SK-N-SH (cell line): ENCODE measurements at regions not wholly inside any gene's neighbourhood (a gene's known extent, or its start where the extent isn't known, plus 50 kb on each side); places are given as distances from the start of the nearest gene placed in this dataset.

Experiments used
- CTCF ChIA-PET: fragments of 300-600, 350-600 bp; formaldehyde crosslinking; extraction: SDS; loops from one replicate; lab custom pipeline; 2021; lab: Yijun Ruan, JAX
- POLR2A ChIA-PET: fragments of 350-600 bp; sonication (Branson Sonifier 250); formaldehyde crosslinking; extraction: SDS; loops from one replicate; lab custom pipeline; 2020; ENCODE audit warnings: antibody characterized with exemption, inconsistent platforms; lab: Yijun Ruan, JAX
- DNase-seq: peaks from one replicate; pipeline ENCODE4 v3.0.0; 2012
- H2AFZ ChIP-seq: fragments of 200-600 bp; sonication (generic); 2 replicates; pipeline ENCODE4 v1.8.1; 2016; ENCODE audit warnings: antibody characterized with exemption, mild to moderate bottlenecking, low read depth
- H3F3A ChIP-seq: fragments of 200-600 bp; sonication (generic); replicated peaks from 2 replicates; pipeline ENCODE3; 2016; ENCODE audit warnings: antibody characterized with exemption, mild to moderate bottlenecking; ENCODE audit not compliant: insufficient read depth
- H3K27ac ChIP-seq, 2 experiments: fragments of 200-500 bp in 1 of 2; fragments of 200-600 bp in 1 of 2; sonication (Bioruptor generic) in 1 of 2; sonication (generic), shearing (Covaris generic) in 1 of 2; 2 replicates each; pipeline versions ENCODE4 v1.5.1 to v1.6.1; 2014 to 2016; ENCODE audit warnings: low read depth in 2 of 2, inconsistent platforms in 1 of 2, low read length in 1 of 2, mild to moderate bottlenecking in 1 of 2, mixed read lengths in 1 of 2
- H3K27me3 ChIP-seq: fragments of 200-600 bp; sonication (generic), shearing (Covaris generic); 2 replicates; pipeline ENCODE4 v1.6.1; 2016; ENCODE audit warnings: mixed run types; ENCODE audit not compliant: insufficient read depth
- H3K36me3 ChIP-seq, 2 experiments: fragments of 200-500 bp in 1 of 2; fragments of 200-600 bp in 1 of 2; sonication (Bioruptor generic) in 1 of 2; sonication (generic) in 1 of 2; replicated peaks in 1 of 2; 2 replicates each; pipeline versions ENCODE3 to v1.5.1; 2014 to 2016; ENCODE audit warnings: low read length in 1 of 2, mild to moderate bottlenecking in 1 of 2; ENCODE audit not compliant: insufficient read depth in 2 of 2, control insufficient read depth in 1 of 2
- H3K4me1 ChIP-seq, 2 experiments: fragments of 200-500 bp in 1 of 2; fragments of 200-600 bp in 1 of 2; sonication (Bioruptor generic) in 1 of 2; sonication (generic), shearing (Covaris generic) in 1 of 2; 2 replicates each; pipeline versions ENCODE4 v1.5.1 to v1.6.1; 2014 to 2016; ENCODE audit warnings: low read depth in 1 of 2, low read length in 1 of 2, mixed run types in 1 of 2; ENCODE audit not compliant: insufficient read depth in 2 of 2, control insufficient read depth in 1 of 2
- H3K4me2 ChIP-seq: fragments of 200-600 bp; sonication (generic), shearing (Covaris generic); 2 replicates; pipeline ENCODE4 v1.6.1; 2017; ENCODE audit warnings: mixed run types
- H3K4me3 ChIP-seq, 2 experiments: fragments of 200-500 bp in 1 of 2; fragments of 200-600 bp in 1 of 2; sonication (Bioruptor generic) in 1 of 2; sonication (generic), shearing (Covaris generic) in 1 of 2; 2 replicates each; pipeline versions ENCODE4 v1.5.1 to v1.8.1; 2014 to 2016; ENCODE audit warnings: low read depth in 2 of 2, inconsistent platforms in 1 of 2, low read length in 1 of 2, mild to moderate bottlenecking in 1 of 2, mixed read lengths in 1 of 2, moderate library complexity in 1 of 2
- H3K79me2 ChIP-seq: fragments of 200-600 bp; sonication (generic); 2 replicates; pipeline ENCODE4 v1.8.1; 2017; ENCODE audit warnings: mild to moderate bottlenecking; ENCODE audit not compliant: insufficient read depth
- H3K9ac ChIP-seq: fragments of 200-600 bp; sonication (generic); 2 replicates; pipeline ENCODE4 v1.6.1; 2017; ENCODE audit warnings: mixed run types
- H3K9me2 ChIP-seq: fragments of 200-600 bp; sonication (generic); 2 replicates; pipeline ENCODE4 v1.6.1; 2017; ENCODE audit warnings: mixed run types
- H3K9me3 ChIP-seq: fragments of 200-600 bp; sonication (generic); 2 replicates; pipeline ENCODE4 v1.6.1; 2017; ENCODE audit warnings: mixed run types, mild to moderate bottlenecking, moderate library complexity
- H4K20me1 ChIP-seq: fragments of 200-600 bp; sonication (generic); 2 replicates; pipeline ENCODE4 v1.6.1; 2017; ENCODE audit warnings: mild to moderate bottlenecking, mixed run types; ENCODE audit not compliant: insufficient read depth
- EZH2phosphoT487 ChIP-seq: fragments of 200-600 bp; sonication (generic); IDR thresholded peaks from 2 replicates; pipeline ENCODE4 v1.6.1; 2017; ENCODE audit warnings: low read depth, mixed run types, mild to moderate bottlenecking, antibody characterized with exemption, moderate library complexity, borderline replicate concordance
- RAD21 ChIP-seq: IDR thresholded peaks from 2 replicates; pipeline ENCODE4 v1.6.1; 2012; ENCODE audit warnings: mild to moderate bottlenecking, low read length
- RXRA ChIP-seq: IDR thresholded peaks from 2 replicates; pipeline ENCODE4 v1.4.0; 2012; ENCODE audit warnings: low read depth, mild to moderate bottlenecking, borderline replicate concordance
- SMC3 ChIP-seq: IDR thresholded peaks from 2 replicates; pipeline ENCODE4 v1.6.1; 2012; ENCODE audit warnings: low read depth, low read length, improper control_type of control experiment
- TAF1 ChIP-seq: IDR thresholded peaks from 2 replicates; pipeline ENCODE4 v1.6.1; 2012; ENCODE audit warnings: low read depth, mild to moderate bottlenecking, low read length, moderate library complexity, borderline replicate concordance
- TEAD4 ChIP-seq: IDR thresholded peaks from 2 replicates; pipeline ENCODE4 v1.4.0; 2012; ENCODE audit warnings: mild to moderate bottlenecking, borderline replicate concordance; ENCODE audit not compliant: insufficient read depth
- YY1 ChIP-seq: IDR thresholded peaks from 2 replicates; pipeline ENCODE4 v1.4.0; 2012; ENCODE audit warnings: low read depth, mild to moderate bottlenecking
- WGBS: methylation state at CpG from one replicate; pipeline ENCODE4 v1.1.6; 2017; ENCODE audit warnings: low lambda C conversion rate; 5-methylcytosine and 5-hydroxymethylcytosine counted together
- TF ChIP-seq, protein P1 (sequence below): fragments of 200-600 bp; sonication (generic); IDR thresholded peaks from 2 replicates; pipeline ENCODE4 v1.6.1; 2017; ENCODE audit warnings: antibody characterized with exemption, mild to moderate bottlenecking, moderate library complexity

DNA sequence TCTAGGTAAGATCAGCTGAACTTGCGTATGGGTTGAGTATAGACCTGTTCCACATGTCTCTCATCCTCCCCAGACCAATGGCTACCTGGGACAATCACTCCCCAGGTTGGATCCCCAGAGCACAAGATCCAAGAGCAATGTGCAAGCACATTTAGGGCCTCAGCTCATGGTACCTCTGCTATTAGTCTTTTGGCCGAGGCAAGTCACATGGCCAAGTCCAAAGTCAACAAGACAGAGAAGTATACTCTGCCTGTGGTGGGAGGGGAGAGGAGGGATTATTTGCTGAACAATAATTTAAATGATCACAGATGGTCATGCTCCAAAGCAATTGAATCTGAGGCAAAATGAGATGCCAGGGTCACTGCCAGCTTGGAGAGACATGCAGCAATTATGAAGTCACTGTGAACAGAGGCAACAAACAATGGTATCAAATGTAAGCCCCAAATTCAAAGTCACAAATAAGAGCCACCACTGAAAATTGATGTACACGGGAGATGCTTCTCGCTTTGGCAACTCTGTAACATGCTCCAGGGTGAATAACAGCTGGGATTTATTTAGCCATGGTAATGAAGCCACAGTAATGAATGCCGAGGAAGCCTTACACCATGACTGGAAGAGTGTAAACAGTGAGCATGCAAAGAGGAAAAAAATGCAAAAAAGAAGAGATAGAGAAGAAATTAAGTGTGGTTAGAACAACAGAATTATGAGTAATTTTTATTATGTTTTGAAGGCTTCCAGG, 149.1 kb downstream of the ZNF281 start:
- DNase-seq: no peak
- Histone ChIP-seq H3K27ac (no peak overlapping the region), H3K4me2 (no peak overlapping the region), H3K27me3 (no peaks in the 10 kb centered on the region), H3K4me1 (no peaks in the 10 kb centered on the region), H3K36me3 (no peaks in the 10 kb centered on the region), H2AFZ (no peak overlapping the region), H3K9ac (no peak overlapping the region), H3K9me2 (no peaks in the 10 kb centered on the region), H3K9me3 (no peaks in the 10 kb centered on the region), H4K20me1 (no peaks in the 10 kb centered on the region), H3F3A (no peaks in the 10 kb centered on the region), H3K4me3 (no peak overlapping the region), H3K79me2 (no peaks in the 10 kb centered on the region)
- CTCF ChIA-PET: interaction anchor here (0.6 to 1.2 kb wide), 4 partner anchors 231 to 603 kb away, joined by 3 to 5 read pairs (median 3); no protein-coding TSS in a partner anchor
- 63% methylated on average over 5 of the region's 5 CpGs for WGBS
- TF ChIP-seq YY1 (no peak), TAF1 (no peak)
- POLR2A ChIA-PET: no interaction called here

DNA sequence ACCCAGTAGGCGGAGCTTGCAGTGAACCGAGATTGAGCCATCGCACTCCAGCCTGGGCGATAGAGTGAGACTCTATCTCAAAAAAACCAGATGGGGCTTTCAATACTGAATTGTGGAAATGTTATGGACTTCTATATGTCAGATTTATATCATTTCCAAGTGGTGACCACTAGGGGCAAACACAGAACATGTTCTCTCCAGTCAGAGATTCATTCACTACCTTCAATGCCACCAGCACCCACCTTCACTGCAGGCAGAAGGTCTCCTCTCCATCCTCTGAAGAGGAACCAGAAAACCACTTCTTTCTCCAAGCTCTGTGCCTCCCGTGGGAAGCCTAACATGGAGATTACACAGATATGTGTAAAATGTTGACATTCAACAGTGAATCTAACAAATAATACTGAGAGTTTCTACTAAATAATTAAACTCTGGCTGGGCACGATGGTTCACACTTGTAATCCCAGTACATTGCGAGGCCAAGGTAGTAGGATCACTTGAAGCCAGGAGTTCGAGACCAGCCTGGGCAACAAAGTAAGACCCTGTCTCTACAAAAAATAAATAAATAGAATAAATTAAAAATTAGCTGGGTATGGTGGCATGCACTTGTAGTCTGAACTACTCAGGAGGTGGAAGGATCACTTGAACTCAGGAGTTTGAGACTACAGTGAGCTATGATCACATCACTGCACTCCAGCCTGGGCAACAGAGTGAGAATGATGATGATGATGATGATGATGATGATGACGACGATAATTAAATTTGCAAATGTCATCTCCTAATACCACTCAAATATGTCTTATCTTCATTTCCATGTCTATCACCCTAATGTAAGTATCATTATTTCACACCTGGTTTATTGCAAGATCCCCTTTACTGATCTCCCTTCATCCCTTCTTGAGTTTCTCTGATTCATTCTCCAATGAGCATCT, 151.1 kb downstream of the ZNF281 start:
- ChIA-PET CTCF (interaction anchor here (0.7 to 2.1 kb wide), 11 partner anchors 9 to 237 kb away, joined by 3 to 6 read pairs (median 3); no protein-coding TSS in a partner anchor), POLR2A (no interaction called here)
- Histone ChIP-seq H2AFZ (no peak overlapping the region; the same call in 1 of the 2 replicates), H3K4me1 (no peaks in the 10 kb centered on the region), H3K9me2 (no peaks in the 10 kb centered on the region), H3K27me3 (no peaks in the 10 kb centered on the region), H3K9ac (no peak overlapping the region), H3K36me3 (no peaks in the 10 kb centered on the region), H3K9me3 (no peaks in the 10 kb centered on the region), H3F3A (no peaks in the 10 kb centered on the region), H4K20me1 (no peaks in the 10 kb centered on the region), H3K27ac (no peak overlapping the region), H3K79me2 (no peaks in the 10 kb centered on the region), H3K4me3 (no peak overlapping the region), H3K4me2 (no peak overlapping the region)
- TF ChIP-seq SMC3 (peak; percentile 16; the same call in 1 of the 2 replicates), RXRA (no peak), RAD21 (peak; percentile 48), TEAD4 (no peak), EZH2phosphoT487 (no peak), TAF1 (no peak)
- TF ChIP-seq, protein P1, sequence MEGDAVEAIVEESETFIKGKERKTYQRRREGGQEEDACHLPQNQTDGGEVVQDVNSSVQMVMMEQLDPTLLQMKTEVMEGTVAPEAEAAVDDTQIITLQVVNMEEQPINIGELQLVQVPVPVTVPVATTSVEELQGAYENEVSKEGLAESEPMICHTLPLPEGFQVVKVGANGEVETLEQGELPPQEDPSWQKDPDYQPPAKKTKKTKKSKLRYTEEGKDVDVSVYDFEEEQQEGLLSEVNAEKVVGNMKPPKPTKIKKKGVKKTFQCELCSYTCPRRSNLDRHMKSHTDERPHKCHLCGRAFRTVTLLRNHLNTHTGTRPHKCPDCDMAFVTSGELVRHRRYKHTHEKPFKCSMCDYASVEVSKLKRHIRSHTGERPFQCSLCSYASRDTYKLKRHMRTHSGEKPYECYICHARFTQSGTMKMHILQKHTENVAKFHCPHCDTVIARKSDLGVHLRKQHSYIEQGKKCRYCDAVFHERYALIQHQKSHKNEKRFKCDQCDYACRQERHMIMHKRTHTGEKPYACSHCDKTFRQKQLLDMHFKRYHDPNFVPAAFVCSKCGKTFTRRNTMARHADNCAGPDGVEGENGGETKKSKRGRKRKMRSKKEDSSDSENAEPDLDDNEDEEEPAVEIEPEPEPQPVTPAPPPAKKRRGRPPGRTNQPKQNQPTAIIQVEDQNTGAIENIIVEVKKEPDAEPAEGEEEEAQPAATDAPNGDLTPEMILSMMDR: peak; percentile 67
- WGBS: 62% methylated on average over 10 of the region's 10 CpGs
- DNase-seq: peak; percentile 37
